WI38 (cell line): ENCODE measurements at regions not wholly inside any gene's neighbourhood (a gene's known extent, or its start where the extent isn't known, plus 50 kb on each side); places are given as distances from the start of the nearest gene placed in this dataset.
"Not testable (repeated sequence)": the region's sequence is repeated elsewhere in the genome, so short reads cannot be mapped to it uniquely, and the experiment has no call there.

ENCODE experiments used
- H3K4me3 ChIP-seq: 2 replicates; pipeline ENCODE4 v1.5.1; 2011; ENCODE audit warnings: low read depth, mild to moderate bottlenecking, control low read depth, low read length
- TF ChIP-seq, protein P1 (sequence below): IDR thresholded peaks from 2 replicates; pipeline ENCODE4 v1.5.1; 2012; ENCODE audit warnings: low read depth, mild to moderate bottlenecking, control low read depth, low read length

DNA sequence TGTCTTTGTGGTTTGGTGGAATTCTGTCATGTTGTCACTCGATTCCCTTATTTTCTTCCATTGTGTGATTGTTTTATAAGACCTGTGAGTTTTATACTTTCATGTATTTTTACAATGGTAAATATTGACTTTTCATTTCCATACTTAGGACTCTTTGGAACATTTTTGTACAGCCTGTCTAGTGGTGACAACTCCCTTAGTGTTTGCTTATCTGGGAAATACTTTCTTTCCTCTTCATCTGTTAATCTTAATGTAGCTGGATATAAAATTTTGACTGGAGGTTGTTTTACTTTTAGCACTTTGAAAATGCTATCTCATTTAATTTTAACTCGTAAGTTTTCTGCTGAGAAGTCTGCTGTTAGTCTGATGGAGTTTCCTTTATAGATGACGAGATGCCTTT is 310.5 kb downstream of the NUF2 start:
- no peak overlapping the region for H3K4me3 ChIP-seq
- TF ChIP-seq, protein P1, sequence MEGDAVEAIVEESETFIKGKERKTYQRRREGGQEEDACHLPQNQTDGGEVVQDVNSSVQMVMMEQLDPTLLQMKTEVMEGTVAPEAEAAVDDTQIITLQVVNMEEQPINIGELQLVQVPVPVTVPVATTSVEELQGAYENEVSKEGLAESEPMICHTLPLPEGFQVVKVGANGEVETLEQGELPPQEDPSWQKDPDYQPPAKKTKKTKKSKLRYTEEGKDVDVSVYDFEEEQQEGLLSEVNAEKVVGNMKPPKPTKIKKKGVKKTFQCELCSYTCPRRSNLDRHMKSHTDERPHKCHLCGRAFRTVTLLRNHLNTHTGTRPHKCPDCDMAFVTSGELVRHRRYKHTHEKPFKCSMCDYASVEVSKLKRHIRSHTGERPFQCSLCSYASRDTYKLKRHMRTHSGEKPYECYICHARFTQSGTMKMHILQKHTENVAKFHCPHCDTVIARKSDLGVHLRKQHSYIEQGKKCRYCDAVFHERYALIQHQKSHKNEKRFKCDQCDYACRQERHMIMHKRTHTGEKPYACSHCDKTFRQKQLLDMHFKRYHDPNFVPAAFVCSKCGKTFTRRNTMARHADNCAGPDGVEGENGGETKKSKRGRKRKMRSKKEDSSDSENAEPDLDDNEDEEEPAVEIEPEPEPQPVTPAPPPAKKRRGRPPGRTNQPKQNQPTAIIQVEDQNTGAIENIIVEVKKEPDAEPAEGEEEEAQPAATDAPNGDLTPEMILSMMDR = no peak

DNA sequence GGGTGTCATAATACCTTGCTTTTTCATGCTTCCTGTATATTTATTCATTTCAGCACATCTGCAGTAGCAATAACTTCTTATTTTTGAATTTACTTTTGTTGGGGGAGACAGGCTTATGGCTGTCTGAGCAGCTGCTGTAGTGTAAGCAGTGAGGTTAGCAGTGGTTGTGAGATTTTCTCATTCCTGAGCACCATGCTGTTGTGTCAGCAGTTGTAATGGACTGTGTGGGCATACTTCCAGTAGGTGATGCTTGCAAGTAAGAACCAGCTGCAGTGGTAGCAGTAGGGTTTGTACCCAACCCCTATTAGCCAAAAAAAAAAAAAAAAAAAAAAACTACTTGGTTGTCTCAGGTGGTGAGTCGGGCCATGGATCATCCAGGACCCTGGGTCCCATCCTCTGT is 311.6 kb downstream of the NUF2 start:
- TF ChIP-seq, protein P1 = no peak
- no peak overlapping the region for H3K4me3 ChIP-seq

DNA sequence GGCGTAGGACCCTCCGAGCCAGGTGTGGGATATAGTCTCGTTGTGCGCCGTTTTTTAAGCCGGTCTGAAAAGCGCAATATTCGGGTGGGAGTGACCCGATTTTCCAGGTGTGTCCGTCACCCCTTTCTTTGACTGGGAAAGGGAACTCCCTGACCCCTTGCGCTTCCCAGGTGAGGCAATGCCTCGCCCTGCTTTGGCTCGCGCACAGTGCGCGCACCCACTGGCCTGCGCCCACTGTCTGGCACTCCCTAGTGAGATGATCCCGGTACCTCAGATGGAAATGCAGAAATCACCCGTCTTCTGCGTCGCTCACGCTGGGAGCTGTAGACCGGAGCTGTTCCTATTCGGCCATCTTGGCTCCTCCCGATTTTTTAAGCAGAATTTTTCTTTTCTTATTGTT is 323.9 kb downstream of the NUF2 start:
- not testable (repeated sequence) for H3K4me3 ChIP-seq

DNA sequence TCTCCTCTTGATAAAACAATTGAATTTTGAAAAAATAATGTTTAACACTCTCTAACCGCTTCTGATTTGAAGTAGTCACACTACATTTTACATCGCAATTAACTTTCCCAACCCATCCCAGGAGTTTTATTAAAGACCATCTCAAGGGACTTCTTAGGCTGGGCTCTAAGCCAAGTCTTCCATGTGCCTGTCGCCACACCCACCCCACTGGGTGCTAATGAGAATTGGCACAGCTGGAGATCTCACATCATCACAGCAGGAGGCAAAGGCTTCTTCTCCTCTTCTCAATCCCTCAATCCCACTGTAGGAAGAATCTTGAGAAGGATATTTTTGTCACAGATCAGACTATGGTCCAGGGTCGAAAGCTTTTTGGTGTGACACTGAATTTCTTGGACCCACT is 328.9 kb downstream of the NUF2 start:
- TF ChIP-seq, protein P1 = no peak
- no peak overlapping the region for H3K4me3 ChIP-seq

DNA sequence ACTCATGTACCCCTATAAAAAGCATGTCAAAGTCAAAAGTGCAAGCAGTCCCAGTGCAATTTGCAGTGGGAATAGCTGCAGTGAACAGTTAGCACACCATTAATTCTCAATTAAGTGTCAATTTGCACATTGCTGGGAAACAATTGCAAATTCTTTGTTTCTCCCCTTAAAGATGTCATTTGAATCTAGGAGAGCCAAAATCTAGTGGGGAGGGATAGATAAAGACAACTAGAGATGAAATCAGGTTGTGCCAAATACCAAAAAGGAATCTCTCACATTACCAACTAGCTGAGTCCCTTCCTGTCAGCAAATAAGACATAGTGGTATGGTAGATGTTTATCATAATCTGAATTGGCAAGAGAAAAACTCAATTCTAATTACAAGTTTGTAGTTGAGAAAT is 330.7 kb downstream of the NUF2 start:
- H3K4me3 ChIP-seq = no peak overlapping the region
- TF ChIP-seq, protein P1 = no peak

DNA sequence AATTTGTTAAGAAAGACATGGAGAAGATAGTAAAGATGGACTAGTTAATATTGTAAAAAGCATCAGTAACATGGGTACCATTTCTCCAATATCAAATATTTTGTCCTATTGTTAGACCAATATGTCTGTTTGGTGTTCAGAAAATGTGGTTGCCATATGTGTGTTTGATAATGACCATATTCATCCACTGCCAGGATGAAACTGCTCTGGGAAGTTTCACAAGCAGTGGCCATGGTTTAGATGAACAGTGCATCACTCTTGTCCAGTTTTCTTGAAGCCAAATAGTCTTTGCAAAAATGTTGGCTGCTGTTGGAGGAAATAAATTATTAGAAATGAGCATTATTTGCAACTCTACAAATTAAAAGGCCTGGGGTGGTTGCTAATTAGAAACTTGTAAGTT is 333.8 kb downstream of the NUF2 start:
- TF ChIP-seq, protein P1 = no peak
- H3K4me3 ChIP-seq = no peak overlapping the region

DNA sequence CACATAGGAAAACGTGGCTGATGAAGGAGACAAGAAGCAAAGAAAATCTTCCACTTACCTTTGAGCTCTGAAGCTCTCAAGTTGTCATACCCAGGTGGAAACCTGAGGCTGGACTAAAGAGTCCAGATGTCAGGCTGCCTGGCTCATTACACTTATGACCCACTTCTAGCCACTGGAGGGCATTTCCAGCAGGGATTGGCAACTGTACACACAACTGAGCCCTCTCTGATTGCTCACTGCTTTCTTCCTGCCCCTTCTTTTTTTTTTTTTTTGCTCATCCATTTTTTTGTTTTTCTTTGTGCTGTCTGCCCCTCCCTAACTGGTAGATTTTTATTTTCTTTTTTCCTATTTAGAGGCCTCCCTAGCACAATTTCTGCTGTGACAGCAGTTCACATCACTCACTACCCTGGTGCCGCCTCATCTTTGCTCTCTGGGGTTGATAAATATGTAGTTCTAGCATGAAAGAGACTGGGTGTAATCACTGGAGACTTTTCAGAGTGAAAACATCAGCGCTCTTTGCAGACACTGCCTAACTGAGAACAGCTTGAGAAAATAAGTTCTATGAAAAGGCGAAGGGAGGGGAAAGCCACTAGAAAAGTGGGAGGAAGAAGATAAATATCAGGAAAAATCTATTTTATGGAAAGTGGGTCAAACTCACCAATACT is 334.5 kb downstream of the NUF2 start:
- TF ChIP-seq, protein P1 = no peak

DNA sequence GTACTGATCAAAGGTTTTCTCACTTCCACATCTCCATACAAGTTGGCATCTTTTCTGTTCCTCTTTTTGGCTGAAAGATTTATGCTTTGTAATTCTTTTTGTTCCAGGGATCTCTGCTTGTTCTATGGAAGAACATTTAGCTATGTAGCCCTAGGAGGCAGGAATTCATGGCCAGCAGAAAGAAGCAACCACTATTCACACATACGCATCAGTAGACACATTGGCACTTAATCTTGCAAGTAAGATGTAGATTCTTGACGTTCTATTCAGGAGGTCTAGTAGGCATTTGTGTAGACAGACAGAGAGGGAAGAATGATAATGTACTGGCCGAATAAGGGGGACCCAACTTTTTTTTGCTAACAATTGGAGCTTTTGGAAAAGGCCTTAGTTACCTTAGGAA is 336.0 kb downstream of the NUF2 start:
- no peak overlapping the region for H3K4me3 ChIP-seq
- TF ChIP-seq, protein P1 = no peak

More for the DNA sequence above, 334.5 kb downstream of the NUF2 start:
- H3K4me3 ChIP-seq = no peak overlapping the region
